Uterus (tissue), 2 donors: ENCODE measurements at regions not wholly inside any gene's neighbourhood (a gene's known extent, or its start where the extent isn't known, plus 50 kb on each side); places are given as distances from the start of the nearest gene placed in this dataset.

Experiments
- CTCF ChIP-seq, 4 experiments: fragments of 200-600 bp in 2 of 4; fragments of 450-650 bp in 2 of 4; sonication (generic) in 2 of 4; IDR thresholded peaks; one replicate each; pipeline ENCODE4 v1.5.1; 2016 to 2019; ENCODE audit warnings: antibody characterized with exemption in 4 of 4, mild to moderate bottlenecking in 2 of 4, moderate library complexity in 1 of 4
- POLR2A ChIP-seq, 2 donors: fragments of 450-650 bp; IDR thresholded peaks; one replicate each; pipeline ENCODE4 v1.6.1; 2016; ENCODE audit warnings: antibody characterized with exemption in 2 of 2, mild to moderate bottlenecking in 1 of 2, moderate library complexity in 1 of 2

- no peak for TF ChIP-seq CTCF (IDR thresholded peaks at IDR 0.05)
- TF ChIP-seq POLR2A (IDR thresholded peaks at IDR 0.05) = no peak
Measured at GRCh38 chr2:56889738-56890137, 705.9 kb downstream of the CCDC85A start.
